ENCODE measurements at regions not wholly inside any gene's neighbourhood (a gene's known extent, or its start where the extent isn't known, plus 50 kb on each side); places are given as distances from the start of the nearest gene placed in this dataset.
"Not testable (repeated sequence)": the region's sequence is repeated elsewhere in the genome, so short reads cannot be mapped to it uniquely, and the experiment has no call there.

DNA sequence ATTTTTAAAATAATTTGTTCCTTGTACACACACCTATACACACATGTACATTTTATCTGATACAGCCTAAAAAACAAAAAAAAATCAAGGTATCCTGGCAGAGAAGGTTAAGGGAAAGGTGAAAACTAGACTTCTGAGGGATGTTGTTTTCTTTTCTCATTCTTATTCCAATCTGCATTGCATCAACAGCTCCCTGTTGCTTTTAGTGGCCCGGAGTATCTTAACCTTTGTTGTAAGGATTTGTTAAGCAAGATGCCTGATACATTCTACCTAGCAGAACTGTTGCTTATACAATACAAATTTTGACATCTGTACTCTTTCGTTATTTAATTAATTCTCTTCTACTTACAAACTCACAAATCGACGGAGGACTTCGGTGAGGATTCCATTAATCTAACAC lies 167.4 kb downstream of the GNAI1 start:
- Mint-ChIP-seq H3K4me1 (no peaks in the 10 kb centered on the region), H3K27ac (no peak overlapping the region), H3K27me3 (no peaks in the 10 kb centered on the region), H3K9me3 (no peaks in the 10 kb centered on the region), H3K4me3 (no peak overlapping the region), H3K36me3 (ENCODE audit: low read depth) (no peaks in the 10 kb centered on the region)
- ChIA-PET POLR2A (no interaction called here), CTCF (no interaction called here)
- no peak for DNase-seq

DNA sequence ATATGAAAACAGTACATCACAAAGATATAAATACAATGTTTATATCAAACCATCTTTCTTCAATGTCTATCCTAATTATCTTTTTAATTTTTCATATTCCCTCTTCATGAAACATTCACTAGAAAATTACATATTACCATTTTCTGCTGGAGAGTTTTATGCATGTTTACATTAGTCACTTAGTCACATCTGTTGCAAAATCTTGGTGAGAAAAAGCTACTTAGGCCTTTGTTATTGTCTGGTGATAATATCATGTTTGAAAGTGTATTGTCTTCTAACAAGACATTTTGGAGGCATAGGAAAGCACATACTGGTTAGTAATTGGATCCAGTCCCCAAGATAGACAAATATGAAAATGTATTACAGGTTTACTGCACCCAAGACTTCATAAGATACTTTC lies 163.6 kb downstream of the GNAI1 start:
- Mint-ChIP-seq H3K27me3 (no peaks in the 10 kb centered on the region), H3K27ac (no peak overlapping the region), H3K4me1 (no peaks in the 10 kb centered on the region), H3K36me3 (ENCODE audit: low read depth) (no peaks in the 10 kb centered on the region), H3K4me3 (no peak overlapping the region), H3K9me3 (peaks cover 6% of the 10 kb centered on the region)
- CTCF ChIA-PET, result no interaction called here
- POLR2A ChIA-PET, result no interaction called here
- DNase-seq, result no peak

DNA sequence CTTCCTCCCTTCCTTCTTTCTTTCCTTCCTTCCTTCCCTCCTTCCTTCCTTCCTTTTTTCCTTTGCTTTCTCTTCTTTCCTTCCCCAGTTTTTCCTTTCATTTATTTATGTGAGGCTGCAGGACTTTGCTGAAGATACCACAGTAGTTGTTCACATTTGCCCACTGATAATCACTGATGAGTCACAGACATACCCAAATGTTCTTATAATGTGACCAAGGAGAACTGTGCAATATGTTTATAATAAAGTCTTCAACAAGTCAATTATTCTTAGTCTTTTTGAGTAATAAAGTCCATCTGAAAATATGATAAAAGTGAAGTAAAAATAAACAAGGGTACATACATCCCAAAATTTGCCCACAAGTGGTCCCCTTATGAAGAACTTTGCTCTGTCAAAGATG lies 159.7 kb downstream of the GNAI1 start:
- no peaks in the 10 kb centered on the region for H3K36me3 Mint-ChIP-seq (ENCODE audit: low read depth)
- ChIA-PET CTCF (no interaction called here), POLR2A (no interaction called here)
- no peak overlapping the region for H3K27ac Mint-ChIP-seq
- no peaks in the 10 kb centered on the region for H3K4me1 Mint-ChIP-seq
- no peaks in the 10 kb centered on the region for H3K27me3 Mint-ChIP-seq
- peaks cover 6% of the 10 kb centered on the region for H3K9me3 Mint-ChIP-seq
- H3K4me3 Mint-ChIP-seq, result no peak overlapping the region
- DNase-seq, result no peak

DNA sequence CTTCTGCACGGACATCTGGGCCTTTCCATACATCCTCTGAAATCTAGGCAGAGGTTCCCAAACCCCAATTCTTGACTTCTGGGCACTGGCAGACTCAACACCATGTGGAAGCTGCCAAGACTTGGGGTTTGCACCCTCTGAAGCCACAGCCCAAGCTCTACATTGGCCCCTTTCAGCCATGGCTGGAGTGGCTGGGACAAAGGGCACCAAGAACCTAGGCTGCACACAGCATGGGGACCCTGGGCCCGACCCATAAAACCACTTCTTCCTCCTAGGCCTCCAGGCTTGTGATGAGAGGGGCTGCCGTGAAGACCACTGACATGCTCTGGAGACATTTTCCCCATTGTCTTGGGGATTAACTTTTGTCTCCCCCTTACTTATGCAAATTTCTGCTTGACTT lies 158.0 kb downstream of the GNAI1 start:
- H3K27me3 Mint-ChIP-seq; H3K9me3 Mint-ChIP-seq; POLR2A ChIA-PET; CTCF ChIA-PET; H3K4me3 Mint-ChIP-seq; H3K36me3 Mint-ChIP-seq (ENCODE audit: low read depth); H3K27ac Mint-ChIP-seq; DNase-seq; H3K4me1 Mint-ChIP-seq: not testable (repeated sequence)

DNA sequence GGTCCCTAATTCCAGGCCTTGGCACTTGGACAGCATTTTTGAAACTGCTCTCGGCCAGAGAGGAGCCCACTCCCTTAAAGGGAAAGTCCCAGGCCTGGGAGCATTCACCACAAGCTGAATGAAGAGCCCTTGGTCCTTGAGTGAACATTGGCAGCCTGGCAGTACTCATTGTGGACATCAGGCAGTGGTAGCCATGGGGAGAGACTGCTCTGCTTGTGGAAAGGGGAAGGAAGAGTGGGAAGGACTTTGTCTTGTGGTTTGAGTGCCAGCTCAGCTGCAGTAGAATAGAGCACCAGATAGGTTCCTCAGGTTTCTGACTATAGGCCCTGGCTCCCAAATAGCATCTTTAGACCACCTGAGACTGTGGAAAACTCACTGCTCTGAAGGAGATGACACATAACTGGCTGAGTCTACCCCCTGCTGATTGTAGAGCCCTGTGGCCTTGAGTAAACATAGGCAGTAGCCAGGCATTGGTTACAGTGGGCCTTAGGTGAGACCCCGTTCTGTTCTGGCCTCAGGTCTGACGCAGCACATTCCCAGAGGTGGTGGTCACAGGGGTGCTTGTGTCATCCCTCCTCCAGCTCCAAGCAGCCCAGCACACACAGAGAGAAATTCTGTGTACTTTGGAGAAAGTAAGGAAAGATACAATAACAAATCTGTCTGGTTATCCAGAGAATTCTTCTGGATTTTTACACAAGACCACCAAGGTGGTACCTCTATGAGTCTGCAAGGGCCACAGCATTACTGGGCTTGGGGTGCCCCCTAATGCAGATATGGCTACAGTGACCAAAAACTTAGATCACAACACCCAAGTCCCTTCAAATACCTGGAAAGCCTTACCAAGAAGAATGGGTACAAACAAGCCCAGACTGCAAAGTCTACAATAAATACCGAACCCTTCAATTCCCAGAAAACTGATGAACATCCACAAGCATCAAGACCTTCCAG lies 153.8 kb downstream of the GNAI1 start:
- no peak for DNase-seq
- Mint-ChIP-seq H3K4me1 (no peaks in the 10 kb centered on the region), H3K4me3 (no peak overlapping the region), H3K27me3 (no peaks in the 10 kb centered on the region), H3K36me3 (ENCODE audit: low read depth) (no peaks in the 10 kb centered on the region), H3K27ac (no peak overlapping the region), H3K9me3 (peaks cover 2% of the 10 kb centered on the region)
- ChIA-PET CTCF (no interaction called here), POLR2A (no interaction called here)

DNA sequence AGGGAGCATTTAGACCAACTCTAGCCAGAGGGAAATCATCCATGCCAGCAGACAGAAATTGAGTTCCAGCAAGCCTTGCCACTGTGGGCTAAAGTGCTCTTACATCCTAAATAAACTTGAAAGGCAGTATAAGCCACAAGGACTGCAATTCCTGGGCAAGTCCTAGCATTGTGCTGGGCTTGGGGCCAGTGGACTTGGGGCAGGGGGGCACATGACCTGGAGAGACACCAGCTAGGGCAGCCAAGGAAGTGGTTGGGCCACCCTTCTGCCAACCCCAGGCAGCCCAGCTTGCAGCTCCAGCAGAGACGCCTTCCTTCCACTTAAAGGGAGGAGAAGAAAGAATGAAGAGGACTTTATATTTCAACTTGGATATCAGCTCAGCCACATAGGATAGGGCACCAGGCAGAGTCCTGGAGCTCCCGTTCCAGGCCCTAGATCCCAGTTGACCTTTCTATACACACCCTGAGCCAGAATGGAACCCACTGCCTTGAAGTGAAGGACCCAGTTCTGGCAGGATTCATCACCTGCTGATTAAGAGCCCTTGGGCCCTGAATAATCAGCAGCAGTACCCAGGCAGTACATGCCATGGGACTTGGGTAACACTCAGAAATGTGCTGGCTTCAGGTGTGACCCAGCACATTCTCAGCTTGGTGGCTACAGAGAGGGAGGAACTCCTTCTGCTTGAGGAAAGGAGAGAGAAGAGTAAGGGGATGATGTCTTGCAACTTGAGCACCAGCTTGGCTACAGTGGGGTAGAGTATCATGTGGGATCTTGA lies 153.0 kb downstream of the GNAI1 start:
- ChIA-PET CTCF (no interaction called here), POLR2A (no interaction called here)
- H3K27me3 Mint-ChIP-seq, result no peaks in the 10 kb centered on the region
- no peaks in the 10 kb centered on the region for H3K4me1 Mint-ChIP-seq
- H3K9me3 Mint-ChIP-seq, result no peaks in the 10 kb centered on the region
- DNase-seq, result no peak
- H3K27ac Mint-ChIP-seq, result no peak overlapping the region
- H3K4me3 Mint-ChIP-seq, result no peak overlapping the region
- no peaks in the 10 kb centered on the region for H3K36me3 Mint-ChIP-seq (ENCODE audit: low read depth)

DNA sequence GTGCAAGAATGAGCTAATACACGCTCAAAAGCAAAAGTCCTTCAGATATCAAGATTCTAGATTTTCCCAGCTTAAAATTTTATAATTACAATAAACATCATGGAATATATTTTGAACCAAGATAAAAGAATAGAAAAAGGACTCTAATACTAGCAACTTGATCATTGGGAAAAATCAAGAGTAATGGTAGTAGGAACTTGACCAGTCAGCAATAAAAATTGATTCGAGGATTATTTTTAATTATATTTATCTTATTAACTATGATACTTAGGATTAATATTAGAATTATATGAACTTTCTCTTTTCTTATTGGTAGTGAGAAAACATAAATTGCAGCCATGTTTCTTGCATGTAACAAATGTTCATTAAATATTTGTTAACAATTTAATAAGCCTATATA lies 152.0 kb downstream of the GNAI1 start:
- no peaks in the 10 kb centered on the region for H3K4me1 Mint-ChIP-seq
- CTCF ChIA-PET, result no interaction called here
- POLR2A ChIA-PET, result no interaction called here
- H3K9me3 Mint-ChIP-seq, result no peaks in the 10 kb centered on the region
- no peaks in the 10 kb centered on the region for H3K27me3 Mint-ChIP-seq
- H3K4me3 Mint-ChIP-seq, result no peak overlapping the region
- no peak overlapping the region for H3K27ac Mint-ChIP-seq
- no peaks in the 10 kb centered on the region for H3K36me3 Mint-ChIP-seq (ENCODE audit: low read depth)
- DNase-seq, result no peak

DNA sequence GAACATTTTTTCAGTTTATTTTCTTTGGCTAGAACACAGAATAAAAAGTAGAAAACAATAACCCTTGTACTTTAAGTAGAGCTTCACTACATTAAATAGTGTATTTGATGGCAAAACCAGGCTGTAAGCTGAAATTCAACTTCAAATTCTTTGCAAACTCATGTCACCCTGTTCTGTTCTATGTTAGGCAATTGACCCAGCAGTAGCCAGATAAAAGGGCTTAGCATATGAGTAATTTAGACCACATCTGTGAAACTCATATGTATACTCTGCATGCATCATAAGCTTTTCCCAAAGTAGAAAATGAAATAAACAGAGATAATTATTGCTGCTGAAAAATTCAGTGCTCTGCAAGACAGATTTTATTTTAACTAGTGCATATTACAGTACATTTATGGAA lies 150.2 kb downstream of the GNAI1 start:
- ChIA-PET CTCF (no interaction called here), POLR2A (no interaction called here)
- no peaks in the 10 kb centered on the region for H3K4me1 Mint-ChIP-seq
- H3K27ac Mint-ChIP-seq, result no peak overlapping the region
- DNase-seq, result no peak
- no peaks in the 10 kb centered on the region for H3K36me3 Mint-ChIP-seq (ENCODE audit: low read depth)
- no peak overlapping the region for H3K4me3 Mint-ChIP-seq
- H3K9me3 Mint-ChIP-seq, result no peaks in the 10 kb centered on the region
- H3K27me3 Mint-ChIP-seq, result no peaks in the 10 kb centered on the region

DNA sequence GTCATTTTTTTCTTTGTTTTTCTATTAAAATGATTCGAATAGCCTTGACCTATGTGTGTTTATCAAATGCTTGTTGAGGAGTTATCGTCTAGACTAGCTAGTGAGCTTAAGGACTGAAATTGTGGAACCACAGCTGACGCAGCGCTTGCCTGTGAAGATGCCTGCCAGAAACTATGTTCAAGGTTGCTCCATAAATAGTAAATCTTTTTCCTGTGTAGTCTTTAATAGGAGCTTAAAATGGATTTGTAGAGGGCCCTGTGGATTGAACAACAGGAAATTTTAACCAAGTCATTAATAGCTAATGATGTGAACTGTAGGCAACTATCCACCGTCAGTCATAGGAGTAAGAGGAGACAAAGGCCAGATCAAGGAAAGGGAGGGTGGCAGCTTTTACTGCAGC lies 145.1 kb downstream of the GNAI1 start:
- no peaks in the 10 kb centered on the region for H3K4me1 Mint-ChIP-seq
- no peak overlapping the region for H3K27ac Mint-ChIP-seq
- no peaks in the 10 kb centered on the region for H3K36me3 Mint-ChIP-seq (ENCODE audit: low read depth)
- no peaks in the 10 kb centered on the region for H3K9me3 Mint-ChIP-seq
- POLR2A ChIA-PET, result no interaction called here
- no peak overlapping the region for H3K4me3 Mint-ChIP-seq
- H3K27me3 Mint-ChIP-seq, result no peaks in the 10 kb centered on the region
- CTCF ChIA-PET, result no interaction called here
- no peak for DNase-seq

DNA sequence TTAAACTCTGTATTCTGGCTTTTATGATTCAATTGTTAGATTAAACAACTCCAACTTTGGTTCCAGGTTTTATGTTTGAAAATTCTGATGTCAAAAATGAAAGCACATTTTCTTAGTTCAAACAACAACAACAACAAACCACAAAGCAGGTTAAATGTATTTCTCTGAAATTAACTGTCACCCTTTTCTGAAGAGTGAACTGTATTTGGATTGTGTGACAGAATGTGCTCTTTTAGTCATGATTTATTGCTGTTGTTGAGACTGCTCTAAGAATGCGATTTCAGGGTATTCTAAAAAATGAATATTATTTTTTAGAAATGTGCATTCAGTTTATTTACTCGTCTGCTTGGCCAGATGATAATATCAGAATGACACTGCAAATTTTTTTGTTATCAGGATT lies 144.1 kb downstream of the GNAI1 start:
- CTCF ChIA-PET, result no interaction called here
- Mint-ChIP-seq H3K4me1 (no peaks in the 10 kb centered on the region), H3K27ac (no peak overlapping the region), H3K36me3 (ENCODE audit: low read depth) (no peaks in the 10 kb centered on the region), H3K9me3 (no peaks in the 10 kb centered on the region), H3K4me3 (no peak overlapping the region), H3K27me3 (no peaks in the 10 kb centered on the region)
- no peak for DNase-seq
- POLR2A ChIA-PET, result no interaction called here

DNA sequence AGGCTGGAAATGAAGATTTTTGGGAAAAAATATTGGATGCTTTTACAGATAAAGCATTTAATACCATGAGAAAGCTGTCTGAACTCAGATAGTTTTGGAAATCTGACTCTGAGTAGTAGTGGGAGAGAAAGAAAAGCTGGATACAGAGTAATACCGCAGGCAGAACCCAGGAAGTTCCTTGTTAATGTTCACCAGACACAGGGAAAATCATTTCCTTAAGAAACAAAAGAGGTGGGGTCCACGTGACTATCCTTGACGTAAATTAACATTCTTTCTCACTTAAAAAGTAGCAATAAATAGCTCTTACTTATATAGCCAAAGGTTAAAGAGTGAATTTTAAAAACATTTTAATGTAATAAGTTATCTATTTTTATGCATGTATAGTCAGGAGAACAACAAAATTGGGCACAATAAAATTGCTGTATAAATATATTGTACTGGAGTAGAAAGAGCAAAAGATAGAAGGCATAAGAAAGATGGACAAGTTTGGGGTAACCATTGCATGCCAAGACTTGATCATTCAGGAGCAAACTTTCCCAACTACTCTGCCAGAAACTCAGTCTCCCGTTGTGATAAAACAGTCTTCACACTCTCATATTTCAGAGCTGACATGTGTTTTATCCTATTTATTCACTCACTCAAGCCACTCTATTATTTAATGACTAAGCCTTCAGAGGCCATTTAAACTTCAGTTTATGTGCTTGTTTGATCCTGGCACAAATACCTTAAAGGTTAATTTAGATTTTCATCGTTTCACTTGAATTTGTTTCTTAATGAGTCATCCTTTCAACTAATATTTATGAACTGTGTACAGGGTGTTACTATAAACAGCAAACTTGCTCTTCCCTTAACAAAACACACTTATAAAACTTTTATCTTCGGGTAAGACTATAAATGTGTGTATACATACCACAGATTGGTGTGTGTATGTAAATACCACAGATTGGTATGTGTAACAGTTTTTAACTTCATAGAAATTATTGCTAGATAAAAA lies 143.1 kb downstream of the GNAI1 start:
- no peaks in the 10 kb centered on the region for H3K36me3 Mint-ChIP-seq (ENCODE audit: low read depth)
- H3K4me3 Mint-ChIP-seq, result no peak overlapping the region
- POLR2A ChIA-PET, result no interaction called here
- H3K27me3 Mint-ChIP-seq, result no peaks in the 10 kb centered on the region
- no peak overlapping the region for H3K27ac Mint-ChIP-seq
- no peak for DNase-seq
- CTCF ChIA-PET, result no interaction called here
- no peaks in the 10 kb centered on the region for H3K9me3 Mint-ChIP-seq
- no peaks in the 10 kb centered on the region for H3K4me1 Mint-ChIP-seq
